ENCODE measurements at regions not wholly inside any gene's neighbourhood (a gene's known extent, or its start where the extent isn't known, plus 50 kb on each side); places are given as distances from the start of the nearest gene placed in this dataset.
A peak's percentile ranks its signal among the peaks of the same experiment; 100 is the strongest.

GRCh38 chr2:17313261-17313660, 205.0 kb downstream of the RAD51AP2 start:
- no peaks in the 10 kb centered on the region for H3K4me1 ChIP-seq
- no peak overlapping the region for H3K4me3 ChIP-seq
- 85 to 87% methylated on average over 4 of the region's 4 CpGs for WGBS, 2 donors
- no peaks in the 10 kb centered on the region for H3K9me3 ChIP-seq
- no peak for DNase-seq
- no peak for TF ChIP-seq CTCF (IDR thresholded peaks at IDR 0.05)
- TF ChIP-seq POLR2A (IDR thresholded peaks at IDR 0.05): no peak
- intact Hi-C loops (cut with DNase I; ENCODE audit: low total_unique reads): no loop called here
- no peaks in the 10 kb centered on the region for H3K36me3 ChIP-seq (ENCODE audit: low read depth, missing control alignments)
- no peak overlapping the region for H3K27ac ChIP-seq
- H3K27me3 ChIP-seq: no peaks in the 10 kb centered on the region

GRCh38 chr2:17311771-17312511, 206.3 kb downstream of the RAD51AP2 start:
- no peak overlapping the region for H3K27ac ChIP-seq
- no peaks in the 10 kb centered on the region for H3K36me3 ChIP-seq (ENCODE audit: low read depth, missing control alignments)
- WGBS, 2 donors: 73 to 79% methylated on average over 1 of the region's 1 CpG
- no peaks in the 10 kb centered on the region for H3K4me1 ChIP-seq
- intact Hi-C loops (cut with DNase I; ENCODE audit: low total_unique reads): no loop called here
- H3K4me3 ChIP-seq: no peak overlapping the region
- no peaks in the 10 kb centered on the region for H3K9me3 ChIP-seq
- no peak for DNase-seq
- H3K27me3 ChIP-seq: no peaks in the 10 kb centered on the region
- TF ChIP-seq POLR2A (IDR thresholded peaks at IDR 0.05) (no peak), CTCF (IDR thresholded peaks at IDR 0.05) (no peak)

GRCh38 chr2:17311106-17311619, 207.1 kb downstream of the RAD51AP2 start:
- WGBS, 2 donors: 91 to 93% methylated on average over 2 of the region's 2 CpGs
- Histone ChIP-seq H3K27me3 (no peaks in the 10 kb centered on the region), H3K27ac (no peak overlapping the region), H3K36me3 (ENCODE audit: low read depth, missing control alignments) (no peaks in the 10 kb centered on the region), H3K4me1 (no peaks in the 10 kb centered on the region), H3K9me3 (no peaks in the 10 kb centered on the region), H3K4me3 (no peak overlapping the region)
- intact Hi-C loops (cut with DNase I; ENCODE audit: low total_unique reads): no loop called here
- no peak for DNase-seq
- TF ChIP-seq POLR2A (IDR thresholded peaks at IDR 0.05) (no peak), CTCF (IDR thresholded peaks at IDR 0.05) (no peak)

- no peaks in the 10 kb centered on the region for H3K4me1 ChIP-seq
- no peak overlapping the region for H3K4me3 ChIP-seq
- H3K36me3 ChIP-seq (ENCODE audit: low read depth, missing control alignments): no peaks in the 10 kb centered on the region
- no peaks in the 10 kb centered on the region for H3K9me3 ChIP-seq
- H3K27ac ChIP-seq: no peak overlapping the region
- no peaks in the 10 kb centered on the region for H3K27me3 ChIP-seq
- peak; percentile 58 for DNase-seq
- TF ChIP-seq CTCF (IDR thresholded peaks at IDR 0.05) (peak; percentile 20 to 54 (median 43)), POLR2A (IDR thresholded peaks at IDR 0.05) (no peak)
- intact Hi-C loops (cut with DNase I; ENCODE audit: low total_unique reads): no loop called here
- 33 to 53% methylated on average over 6 of the region's 6 CpGs for WGBS, 2 donors
These were observed 208.4 kb downstream of the RAD51AP2 start for GRCh38 chr2:17309741-17310339.

All from testis (tissue), 2 donors.